Upper lobe of left lung (tissue), 4 donors: ENCODE measurements at regions not wholly inside any gene's neighbourhood (a gene's known extent, or its start where the extent isn't known, plus 50 kb on each side); places are given as distances from the start of the nearest gene placed in this dataset.

Source experiments
- CTCF ChIP-seq, 6 experiments: fragments of 450-650 bp in 4 of 6; fragments of 200-600 bp in 2 of 6; sonication (generic) in 2 of 6; IDR thresholded peaks; one replicate each; pipeline ENCODE4 v1.5.1; 2016 to 2019; ENCODE audit warnings: antibody characterized with exemption in 6 of 6
- EP300 ChIP-seq, 4 donors: sonication (generic); formaldehyde crosslinking; IDR thresholded peaks; one replicate each; pipeline ENCODE4 v1.5.1; 2017; ENCODE audit warnings: antibody characterized with exemption in 4 of 4, control low read depth in 2 of 4
- POLR2A ChIP-seq, 4 donors: fragments of 450-650 bp; IDR thresholded peaks; one replicate each; pipeline ENCODE4 v1.5.1; 2016 to 2017; ENCODE audit warnings: antibody characterized with exemption in 4 of 4, mild to moderate bottlenecking in 2 of 4

DNA sequence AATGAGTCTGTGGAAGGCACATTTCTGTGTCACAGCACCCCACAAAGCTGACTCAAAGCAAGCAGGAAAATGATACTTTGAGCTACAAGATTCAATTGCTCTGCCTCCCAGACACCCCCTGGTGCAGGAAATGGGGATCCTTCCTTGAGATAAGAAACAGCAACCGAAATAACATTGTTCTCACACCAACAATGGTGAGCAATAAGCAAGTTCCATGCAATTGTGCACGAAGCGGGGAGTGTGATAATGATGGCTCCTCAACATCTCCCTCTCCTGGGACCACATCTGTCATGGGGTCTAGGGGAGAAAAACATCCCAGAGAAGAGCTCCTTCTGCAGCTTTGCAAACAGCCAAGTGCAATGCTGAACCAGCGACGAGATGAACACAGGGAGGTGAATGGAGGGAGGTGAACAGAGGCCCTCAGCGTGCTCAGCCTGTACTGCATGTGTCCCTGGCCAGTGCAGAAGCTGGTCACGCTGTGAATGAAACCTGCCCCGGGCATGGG, 67.7 kb downstream of the PDCL3 start:
- TF ChIP-seq EP300 (IDR thresholded peaks at IDR 0.05): no peak
- no peak for TF ChIP-seq POLR2A (IDR thresholded peaks at IDR 0.05)
- TF ChIP-seq CTCF (IDR thresholded peaks at IDR 0.05): no peak
